Tongue (tissue), 1 donor: ENCODE measurements at regions not wholly inside any gene's neighbourhood (a gene's known extent, or its start where the extent isn't known, plus 50 kb on each side); places are given as distances from the start of the nearest gene placed in this dataset.

Experiments
- DNase-seq: peaks from one replicate; pipeline ENCODE4 v3.0.0-alpha.2; 2015

DNA sequence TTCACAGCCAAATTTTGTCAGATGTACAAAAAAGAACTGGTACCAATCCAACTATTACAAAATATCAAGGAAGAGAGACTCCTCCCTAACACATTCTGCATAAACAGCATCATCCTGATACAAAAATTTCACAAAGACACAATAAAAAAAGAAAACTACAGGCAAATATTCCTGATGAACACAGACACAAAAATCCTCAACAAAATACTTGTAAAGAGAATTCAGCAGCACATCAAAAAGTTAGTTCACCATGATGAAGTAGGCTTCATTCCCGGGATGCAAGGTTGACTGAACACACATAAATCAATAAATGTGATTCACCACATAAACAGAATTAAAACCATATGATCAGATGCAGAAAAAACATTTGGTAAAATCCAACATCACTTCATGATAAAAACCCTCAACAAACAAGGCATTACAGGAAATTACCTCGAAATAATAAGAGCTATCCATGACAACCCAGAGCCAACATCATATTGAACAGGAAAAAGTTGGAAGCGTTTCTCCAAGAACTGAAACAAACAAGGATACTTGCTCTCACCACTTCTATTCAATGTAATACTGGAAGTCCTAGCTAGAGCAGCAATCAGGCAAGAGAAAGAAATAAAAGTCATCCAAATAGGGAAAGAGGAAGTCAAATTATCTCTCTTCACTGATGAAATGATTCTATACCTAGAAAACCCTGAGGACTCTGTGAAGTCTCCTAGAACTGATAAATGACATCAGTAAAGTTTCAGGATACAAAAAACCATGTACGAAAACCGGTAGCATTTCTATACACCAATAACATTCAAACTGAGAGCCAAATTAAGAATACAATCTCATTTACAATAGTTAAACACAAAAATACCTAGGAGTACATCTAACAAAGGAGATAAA lies 223.1 kb downstream of the REEP3 start:
- no peak for DNase-seq

DNA sequence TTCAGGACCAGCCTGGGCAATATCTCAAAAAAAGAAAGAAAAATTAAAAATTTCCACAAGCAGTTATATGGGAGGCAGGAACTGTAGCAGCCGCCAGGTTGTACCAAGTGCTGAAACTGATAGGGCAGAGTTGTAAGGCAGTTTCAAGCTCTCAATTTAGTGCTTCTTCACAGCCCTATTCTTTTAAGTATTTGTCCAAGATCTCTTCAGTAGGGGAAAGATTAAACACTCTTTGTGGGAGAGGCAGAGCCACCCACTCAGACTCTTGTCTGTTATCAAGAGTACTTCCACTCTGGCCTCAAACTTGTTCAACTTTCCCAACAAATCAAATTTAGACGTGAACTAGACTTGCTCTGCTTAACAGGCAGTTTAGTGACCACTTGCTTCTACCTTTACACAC lies 228.7 kb downstream of the REEP3 start:
- no peak for DNase-seq

DNA sequence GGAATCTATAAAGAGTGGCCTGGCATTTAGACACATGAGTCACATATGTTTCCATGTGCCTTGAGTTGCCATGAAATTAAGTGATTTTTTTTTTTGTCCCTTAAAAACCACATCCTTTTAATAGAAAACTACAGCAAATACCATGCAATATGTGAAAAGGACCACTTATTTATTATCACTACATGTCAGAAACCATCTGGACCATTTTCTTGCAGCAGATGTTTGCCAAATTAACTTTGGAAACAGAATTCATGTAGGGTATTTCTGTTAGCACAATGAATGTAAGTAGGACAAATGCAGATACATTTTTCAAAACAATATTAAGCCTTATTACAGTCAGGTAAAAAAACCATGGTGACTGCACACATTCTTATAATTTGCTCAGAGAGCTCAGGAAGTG lies 230.6 kb downstream of the REEP3 start:
- DNase-seq: no peak

DNA sequence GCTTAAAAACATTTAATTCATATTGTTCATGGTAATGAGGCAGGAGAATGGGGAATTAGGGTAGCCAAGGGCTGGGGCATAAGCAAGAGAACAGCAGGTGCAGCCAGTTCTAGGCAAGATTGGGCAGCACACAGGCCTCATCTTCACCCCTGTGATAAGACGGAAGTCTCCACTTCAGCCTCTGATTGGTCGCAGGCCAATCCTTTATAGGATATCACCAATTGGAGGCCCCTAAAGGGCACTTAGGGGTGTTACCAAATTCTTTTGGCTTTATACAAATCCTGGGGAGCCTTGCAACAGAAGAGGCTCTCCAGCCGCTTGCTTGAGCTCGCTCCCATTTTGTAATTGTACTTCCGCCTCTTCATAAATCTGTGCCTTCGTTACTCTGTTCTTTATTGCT lies 231.1 kb downstream of the REEP3 start:
- no peak for DNase-seq

DNA sequence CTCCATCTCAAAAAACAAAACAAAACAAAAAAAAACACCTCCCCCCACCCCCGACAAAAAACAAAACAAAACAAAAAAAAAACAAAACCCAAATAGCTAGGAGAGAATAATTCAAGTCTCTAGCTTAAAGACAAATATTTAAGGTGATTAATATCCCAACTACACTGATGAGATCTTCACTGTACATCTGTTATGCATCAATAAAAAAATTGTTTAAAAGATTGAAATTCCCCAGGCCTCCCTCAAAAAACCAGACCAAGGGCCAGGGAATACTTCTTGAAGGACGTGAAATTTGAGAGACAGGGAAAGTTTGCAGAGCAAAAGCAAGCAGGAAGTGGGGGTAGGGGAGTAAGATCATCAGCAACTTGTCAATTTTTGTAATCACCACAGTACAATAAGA lies 232.6 kb downstream of the REEP3 start:
- no peak for DNase-seq

DNA sequence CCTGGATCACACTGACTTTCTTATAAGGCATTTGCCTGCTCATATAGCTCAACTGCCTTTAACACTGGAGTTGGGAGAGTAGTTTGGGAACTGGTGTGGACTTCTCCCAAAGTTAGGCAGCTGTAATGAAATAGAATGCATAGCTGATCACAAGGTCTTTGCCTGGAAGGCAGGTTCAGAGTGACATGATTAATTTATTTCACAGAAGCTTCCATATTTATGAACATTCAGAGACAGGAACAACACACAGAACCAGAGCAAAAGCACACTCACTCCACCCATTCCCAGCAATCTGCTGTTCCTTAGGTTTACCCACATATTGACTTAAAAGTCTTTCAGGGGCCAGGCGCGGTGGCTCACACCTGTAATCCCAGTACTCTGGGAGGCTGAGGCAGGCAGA lies 234.2 kb downstream of the REEP3 start:
- no peak for DNase-seq

DNA sequence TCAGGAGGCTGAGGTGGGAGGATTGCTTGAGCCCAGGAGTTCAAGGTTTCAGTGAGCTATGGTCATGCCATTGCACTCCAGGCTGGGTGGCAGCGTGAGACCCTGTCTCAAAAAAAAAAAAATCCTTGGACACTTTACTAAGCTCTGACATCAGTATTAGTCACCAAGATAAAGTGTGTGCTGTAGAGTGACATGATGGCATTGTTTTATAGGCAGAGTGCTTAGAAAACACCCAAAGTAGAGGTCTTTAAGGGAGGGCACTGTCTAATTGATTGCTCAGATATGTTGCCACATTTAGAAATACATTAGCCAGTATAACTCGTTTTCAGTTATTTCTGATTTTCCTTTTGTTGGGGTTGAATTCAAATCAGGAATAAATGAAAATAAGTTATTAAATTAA lies 235.9 kb downstream of the REEP3 start:
- no peak for DNase-seq

DNA sequence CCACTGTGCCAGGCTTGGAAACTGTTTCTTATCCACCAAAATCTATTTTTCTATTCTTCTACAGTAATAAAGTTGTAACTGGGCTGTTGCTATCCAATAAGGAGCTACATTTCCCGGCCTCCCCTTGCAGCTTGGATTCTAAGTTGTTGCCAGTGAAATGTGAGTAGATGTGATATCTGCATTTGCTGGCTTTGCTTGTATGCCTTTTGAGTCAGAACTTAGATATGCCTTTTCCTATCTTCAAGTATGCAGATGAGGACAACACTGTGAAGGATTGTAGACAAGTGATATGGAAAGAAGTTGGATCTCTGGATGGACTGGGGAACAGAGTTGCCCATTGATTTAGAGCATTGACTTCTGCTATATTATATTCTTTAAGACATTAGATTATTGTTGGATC lies 236.9 kb downstream of the REEP3 start:
- DNase-seq: no peak

DNA sequence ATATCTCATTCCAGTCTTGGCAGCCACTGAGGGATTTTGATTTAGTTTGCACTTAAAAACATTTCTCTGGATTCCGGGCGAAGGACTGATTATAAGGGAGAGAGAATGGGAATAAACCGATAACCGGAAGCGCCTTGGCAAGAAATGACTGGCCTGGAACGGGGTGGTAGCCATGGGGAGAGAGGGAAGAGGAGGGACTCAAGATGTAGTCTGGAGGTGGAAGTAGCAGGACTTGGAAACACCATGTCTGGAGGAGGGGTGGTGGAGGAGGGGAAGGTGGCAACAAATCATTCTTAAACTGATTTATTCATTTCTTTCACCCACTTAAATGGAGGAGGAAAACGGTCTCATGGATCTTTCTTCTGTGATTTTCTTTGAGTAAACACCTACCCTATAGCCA lies 238.1 kb downstream of the REEP3 start:
- DNase-seq: no peak

DNA sequence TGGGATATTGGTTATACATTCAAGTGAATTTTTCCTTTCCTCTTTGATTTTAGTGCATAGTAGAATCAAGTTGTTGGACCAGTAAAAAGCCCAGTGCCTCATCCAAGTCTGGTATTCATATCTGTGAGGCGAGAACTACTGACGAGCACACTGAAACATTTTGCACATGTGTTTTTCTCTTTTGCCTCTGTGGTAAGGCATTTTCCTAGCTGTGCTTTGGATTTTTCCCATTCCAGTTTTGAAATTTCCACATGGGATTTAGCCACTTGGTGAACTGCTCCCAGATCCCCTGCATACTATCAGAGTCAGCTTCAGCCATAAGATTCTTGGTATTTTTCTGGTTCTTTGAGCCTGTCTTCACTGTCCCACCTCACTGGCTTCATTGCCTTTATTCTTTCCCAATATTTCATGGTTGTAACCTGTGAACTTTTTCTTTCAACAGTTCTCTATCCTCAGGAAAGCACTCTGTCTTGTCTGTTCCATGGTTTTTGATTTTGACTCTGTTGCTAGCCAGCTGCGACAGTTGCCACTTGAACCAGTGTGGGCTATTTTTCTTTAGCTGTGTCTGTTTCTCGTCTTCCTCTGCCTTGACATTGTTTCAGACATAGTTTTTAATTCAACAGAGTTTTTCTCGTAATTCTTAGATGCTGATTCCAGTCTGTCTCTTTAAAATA lies 239.0 kb downstream of the REEP3 start:
- DNase-seq: no peak

DNA sequence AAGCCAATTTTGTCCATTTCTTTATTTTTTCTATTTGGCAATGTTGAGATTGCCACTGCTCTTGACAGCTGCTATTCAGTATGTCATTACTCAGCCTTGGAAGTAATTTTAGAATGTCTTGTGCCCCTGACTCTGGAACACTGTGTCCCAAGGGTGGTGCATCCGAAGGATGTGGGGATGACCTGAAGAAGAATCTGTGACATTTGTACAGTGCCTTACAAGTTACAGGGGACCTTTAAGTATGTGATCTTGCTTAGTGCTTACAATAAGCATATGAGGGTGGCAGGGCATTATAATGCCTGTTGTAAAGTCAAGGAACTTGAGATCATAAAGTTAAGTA lies 239.5 kb downstream of the REEP3 start:
- peak; percentile 43 for DNase-seq

DNA sequence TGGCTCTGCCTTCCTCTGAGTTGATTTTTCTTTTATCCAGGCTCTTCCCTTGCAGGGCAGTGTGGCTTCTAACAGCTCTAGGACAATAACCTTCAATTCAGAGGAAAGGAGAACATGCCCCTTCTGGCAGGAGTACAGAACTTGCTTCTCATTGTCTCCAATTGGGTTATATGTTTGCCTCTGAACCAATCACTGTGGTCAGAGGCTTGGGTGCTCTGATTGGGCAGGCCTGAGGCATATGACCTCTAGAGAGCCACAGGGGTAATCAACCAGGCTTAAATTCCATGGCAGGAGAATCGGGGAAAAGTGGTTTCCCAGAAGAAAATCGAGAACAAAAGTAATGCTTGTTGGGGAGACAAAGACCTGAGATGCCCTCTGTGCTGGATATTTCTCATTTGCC lies 240.0 kb downstream of the REEP3 start:
- DNase-seq: no peak

DNA sequence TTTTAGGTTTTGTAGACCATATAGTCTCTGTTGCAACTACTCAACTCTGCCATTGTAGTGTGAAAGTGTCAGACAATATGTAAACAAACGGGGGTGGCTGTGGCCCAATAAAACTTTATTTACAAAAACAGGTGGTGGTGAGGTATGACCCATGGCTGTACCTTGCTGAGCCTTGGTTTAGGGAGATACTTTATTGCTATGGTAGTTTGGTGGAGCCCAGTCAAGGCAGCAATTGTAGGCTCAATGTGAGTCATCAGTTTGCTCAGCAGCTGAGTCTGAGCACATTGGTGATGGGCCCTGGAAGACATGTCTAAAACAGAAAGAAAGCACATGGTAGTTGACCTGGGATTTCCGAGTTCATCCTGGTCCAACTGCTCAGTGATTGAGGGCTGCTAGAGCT lies 242.5 kb downstream of the REEP3 start:
- DNase-seq: no peak

DNA sequence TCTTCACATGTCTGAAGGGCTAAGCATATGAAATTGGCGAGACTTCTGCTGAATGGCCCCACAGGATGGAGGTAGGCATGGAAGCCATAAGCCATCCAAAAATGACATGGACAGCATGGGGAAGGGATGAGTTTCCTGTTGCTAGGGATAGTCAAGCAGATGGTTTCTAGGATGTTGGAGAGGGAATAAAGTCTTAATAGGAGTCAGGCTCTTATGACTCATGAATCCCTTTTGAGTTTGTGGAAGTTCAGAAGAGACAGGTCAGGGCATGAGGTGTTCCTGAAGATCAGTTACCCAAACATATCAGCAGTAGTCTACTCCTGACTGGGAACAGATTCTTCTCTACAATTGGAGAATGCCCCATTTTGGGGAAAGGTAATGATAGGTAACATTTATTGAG lies 243.9 kb downstream of the REEP3 start:
- DNase-seq: no peak

DNA sequence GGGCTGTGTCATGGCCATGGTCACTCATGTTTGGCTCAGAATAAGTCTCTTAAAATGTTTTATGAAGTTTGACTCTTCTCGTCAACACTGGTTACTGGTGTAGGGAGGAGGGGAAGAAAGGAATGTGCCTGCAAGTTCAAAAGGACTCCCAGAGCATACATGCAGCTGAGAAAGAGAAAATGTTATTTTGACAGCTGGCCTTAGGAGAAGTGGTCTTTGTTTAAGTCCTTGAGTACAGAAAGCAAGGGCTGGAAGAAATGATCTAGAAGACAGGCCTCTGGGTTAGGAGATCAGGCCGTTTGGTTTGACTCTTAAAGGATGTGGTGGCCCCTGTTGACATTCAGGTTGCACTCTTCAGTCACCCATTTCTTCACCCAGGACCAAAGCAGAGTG lies 245.5 kb downstream of the REEP3 start:
- peak; percentile 37 for DNase-seq

DNA sequence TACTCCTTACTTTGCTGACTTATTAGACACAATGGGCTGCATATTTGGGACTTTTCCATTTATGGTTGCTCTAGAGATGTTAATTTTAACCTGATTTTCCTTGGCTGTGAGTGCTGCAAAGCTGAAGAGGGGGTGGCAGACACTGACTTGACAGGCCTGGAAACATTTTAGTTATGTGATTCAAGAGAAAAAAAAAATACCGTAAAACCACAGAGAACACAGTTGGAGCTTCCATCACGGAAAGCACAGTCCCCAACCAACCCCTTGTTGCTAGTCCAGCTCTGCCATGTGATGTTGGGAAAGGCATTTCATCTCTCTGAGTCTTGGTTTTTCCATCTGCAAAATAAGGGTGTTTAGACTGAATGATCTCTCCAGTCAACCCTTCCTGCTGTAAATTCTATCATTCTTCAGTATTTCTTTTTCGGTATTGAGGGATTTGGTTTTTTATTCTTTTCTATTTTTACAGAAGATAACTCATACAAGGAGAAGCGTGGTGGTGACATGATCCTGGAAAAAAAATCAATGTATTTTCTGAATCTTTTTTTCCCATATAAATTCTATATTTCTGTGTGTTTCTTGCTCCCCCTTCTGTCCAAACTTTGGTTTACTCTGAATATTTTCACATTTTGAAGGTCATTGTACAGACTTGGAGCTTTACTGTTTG lies 246.1 kb downstream of the REEP3 start:
- peak; percentile 68 for DNase-seq

DNA sequence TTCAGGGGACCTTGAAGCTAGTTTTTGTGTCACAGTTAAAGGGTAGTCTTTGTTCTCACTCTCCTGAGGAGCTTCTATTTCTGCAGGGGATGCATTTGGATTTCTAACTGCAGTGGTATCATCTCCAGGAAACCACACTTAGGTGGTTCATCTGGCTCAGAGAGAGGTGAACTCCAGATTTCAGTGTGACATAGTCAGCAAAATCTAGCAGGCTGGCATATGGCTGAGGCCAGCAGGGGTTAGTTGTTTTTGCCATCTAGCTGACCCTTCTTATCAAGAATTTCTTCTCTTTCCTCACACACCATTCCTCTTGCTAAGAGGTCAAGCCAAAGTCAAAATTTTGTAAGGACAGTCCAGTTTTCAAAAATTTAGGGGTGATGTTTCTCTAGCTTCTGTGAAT lies 248.2 kb downstream of the REEP3 start:
- DNase-seq: no peak

DNA sequence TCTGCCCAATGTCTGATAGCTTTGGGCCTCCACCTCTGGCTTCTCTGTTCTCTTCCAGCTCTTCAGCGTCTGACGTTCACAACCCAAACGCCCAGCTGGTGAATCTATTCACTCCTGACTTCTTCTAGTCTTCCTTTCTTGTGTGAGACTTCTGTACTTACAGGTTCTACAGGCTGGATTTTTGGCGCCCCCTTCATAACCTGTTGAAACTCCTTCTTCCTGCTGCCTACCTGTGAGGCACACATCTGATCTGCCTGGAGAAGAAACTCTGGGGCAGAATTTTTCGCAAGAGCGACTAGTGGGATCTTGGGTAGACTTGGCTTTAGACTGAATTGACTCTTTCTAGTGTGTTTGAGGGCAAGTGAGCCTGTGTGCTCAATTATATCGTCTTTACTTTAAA lies 249.3 kb downstream of the REEP3 start:
- no peak for DNase-seq

DNA sequence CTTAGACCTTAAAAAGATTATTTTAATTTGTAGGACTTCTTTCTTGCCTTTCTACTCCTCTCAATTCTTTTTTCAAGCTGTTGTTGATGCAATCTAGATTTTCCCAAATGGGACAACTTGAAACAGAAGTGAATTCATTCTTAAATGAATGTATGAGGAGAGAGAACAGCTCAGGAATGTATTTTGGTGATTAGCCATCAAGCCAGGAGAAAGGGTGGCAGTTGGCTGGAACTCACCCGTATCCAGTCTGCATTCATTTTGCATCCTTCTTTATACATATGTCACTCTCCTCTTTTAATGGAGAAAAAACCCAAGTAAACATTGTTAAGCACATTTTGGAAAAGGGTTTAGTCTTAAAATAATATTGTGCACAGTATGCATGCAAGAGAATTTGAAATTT lies 251.3 kb downstream of the REEP3 start:
- DNase-seq: no peak

DNA sequence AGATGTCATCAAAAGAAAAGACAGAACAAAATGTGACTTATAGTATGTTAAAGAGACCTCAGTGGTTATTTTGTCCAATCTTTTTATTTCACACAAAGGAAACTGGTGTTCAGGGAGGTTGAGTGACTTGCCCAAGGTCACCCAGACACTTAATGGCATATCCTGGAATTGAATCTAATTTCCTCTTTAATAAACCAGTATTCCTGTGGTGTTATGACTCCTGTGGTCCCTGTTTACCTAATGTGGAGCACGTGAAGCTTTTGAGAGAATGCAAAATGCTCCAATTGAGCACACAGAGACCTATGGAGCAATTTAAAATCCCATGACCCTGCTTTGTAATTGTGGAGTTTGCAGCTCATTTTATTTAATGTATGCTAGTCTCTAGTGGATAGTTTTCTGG lies 251.9 kb downstream of the REEP3 start:
- DNase-seq: no peak

DNA sequence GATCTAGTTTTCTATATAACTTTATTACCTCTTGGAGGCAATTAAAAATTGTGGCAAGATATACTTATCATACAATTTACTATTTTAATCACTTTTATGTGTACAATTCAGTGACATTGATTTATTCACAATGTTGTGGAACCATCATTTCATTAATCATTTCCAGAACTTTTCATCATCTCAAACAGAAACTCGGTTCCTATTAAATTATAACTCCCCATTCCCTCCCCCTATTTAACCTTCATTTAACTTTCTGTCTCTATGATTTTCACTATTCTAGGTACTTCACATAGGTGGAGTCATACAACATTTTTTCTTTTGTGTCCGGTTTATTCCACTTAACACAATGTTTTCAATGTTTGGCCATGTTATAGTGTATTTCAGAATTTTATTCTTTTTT lies 252.8 kb downstream of the REEP3 start:
- DNase-seq: no peak

DNA sequence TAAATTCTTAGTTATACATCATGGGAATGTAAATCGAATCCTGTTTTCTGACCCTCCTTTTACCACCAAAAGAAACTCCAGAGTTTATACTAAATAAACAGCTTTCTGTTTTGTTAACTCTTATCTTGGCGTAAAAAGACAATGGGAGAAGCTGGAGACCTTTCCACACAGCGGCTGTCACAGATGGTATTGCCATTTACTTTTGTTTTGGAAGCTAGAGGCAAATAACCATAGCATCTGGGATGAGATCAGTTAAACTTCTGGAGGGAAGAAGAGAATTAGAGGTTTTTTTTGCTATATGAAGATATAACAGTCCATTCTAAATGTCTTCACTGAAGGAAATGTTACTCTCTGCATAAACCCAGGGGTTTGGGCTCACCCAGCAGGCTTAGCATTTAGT lies 258.9 kb downstream of the REEP3 start:
- DNase-seq: peak; percentile 37

DNA sequence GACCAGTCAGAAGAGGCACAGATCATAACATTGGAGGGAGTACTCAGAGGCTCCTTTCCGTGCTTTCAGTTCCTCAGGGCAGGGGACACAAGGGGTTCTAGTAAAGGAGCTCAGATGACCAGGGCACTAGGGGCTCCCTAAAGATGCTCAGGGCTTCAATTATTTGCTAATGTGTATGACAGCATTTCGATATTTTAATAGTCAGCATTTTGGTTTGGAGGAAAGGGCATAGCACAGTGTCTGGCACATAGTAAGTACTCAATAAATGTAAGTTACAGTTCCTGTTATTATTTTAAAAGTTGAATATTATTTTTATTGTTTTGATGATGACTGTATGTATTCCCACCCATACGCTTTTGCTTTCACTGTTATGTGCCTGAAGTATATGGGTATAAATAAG lies 260.0 kb downstream of the REEP3 start:
- DNase-seq: no peak

DNA sequence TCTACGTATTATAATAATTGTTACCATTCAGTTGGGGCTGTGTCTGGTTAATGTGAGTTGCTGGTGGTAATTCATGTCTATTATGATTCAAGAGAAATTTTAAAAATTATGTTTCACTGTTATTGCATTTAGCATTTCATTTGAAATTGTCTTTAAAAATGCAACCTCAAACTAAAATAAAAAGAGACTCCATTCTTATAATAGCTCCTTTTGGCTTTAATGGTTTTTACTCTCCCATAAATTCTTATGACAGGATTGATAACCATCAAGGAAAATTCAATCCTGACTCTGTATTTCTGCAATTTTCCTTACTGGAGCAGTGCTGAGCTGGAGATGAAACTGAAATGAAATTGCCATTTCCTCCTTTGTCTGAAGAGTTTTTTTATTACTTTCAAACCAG lies 262.7 kb downstream of the REEP3 start:
- no peak for DNase-seq
